OCI-LY3 (cell line): ENCODE measurements at regions not wholly inside any gene's neighbourhood (a gene's known extent, or its start where the extent isn't known, plus 50 kb on each side); places are given as distances from the start of the nearest gene placed in this dataset.

Experiments
- H2AFZ ChIP-seq: fragments of 200-600, 300-600 bp; shearing (Covaris generic); 2 replicates; pipeline ENCODE4 v1.6.0; 2014; ENCODE audit warnings: antibody characterized with exemption, low read depth, low read length
- H3K27ac ChIP-seq: fragments of 200-600, 300-600 bp; sonication (generic); 2 replicates; pipeline ENCODE4 v1.5.1; 2014; ENCODE audit warnings: mild to moderate bottlenecking, low read length, moderate library complexity, mixed read lengths
- H3K27me3 ChIP-seq: fragments of 200-600, 300-600 bp; sonication (generic); 2 replicates; pipeline ENCODE4 v1.6.1; 2014; ENCODE audit warnings: low read depth, low read length, mixed read lengths
- H3K36me3 ChIP-seq: fragments of 200-600, 300-600 bp; sonication (generic); replicated peaks from 2 replicates; pipeline ENCODE3; 2014; ENCODE audit warnings: low read depth, low read length, mixed read lengths
- H3K4me1 ChIP-seq: fragments of 300-600, 200-600 bp; sonication (generic); 2 replicates; pipeline ENCODE4 v1.6.1; 2014; ENCODE audit warnings: low read length, mixed read lengths
- H3K4me2 ChIP-seq: fragments of 200-600, 300-600 bp; sonication (generic); 2 replicates; pipeline ENCODE4 v1.6.1; 2014; ENCODE audit warnings: low read length, mixed read lengths
- H3K4me3 ChIP-seq: fragments of 300-600, 200-600 bp; sonication (generic); 2 replicates; pipeline ENCODE4 v1.5.1; 2014; ENCODE audit warnings: antibody characterized with exemption, mild to moderate bottlenecking, low read length, moderate library complexity
- H3K79me2 ChIP-seq: fragments of 300-600, 200-600 bp; shearing (Covaris generic); 2 replicates; pipeline ENCODE4 v1.6.1; 2014; ENCODE audit warnings: mild to moderate bottlenecking, low read length, mixed read lengths
- H3K9ac ChIP-seq: fragments of 300-600, 200-600 bp; shearing (Covaris generic); 2 replicates; pipeline ENCODE4 v1.6.0; 2014; ENCODE audit warnings: mild to moderate bottlenecking, low read length, moderate library complexity
- H3K9me3 ChIP-seq: fragments of 200-600, 300-600 bp; shearing (Covaris generic); 2 replicates; pipeline ENCODE4 v1.6.1; 2014; ENCODE audit warnings: low read length, mixed read lengths; ENCODE audit not compliant: insufficient read depth
- H4K20me1 ChIP-seq: fragments of 200-600, 300-600 bp; sonication (generic); 2 replicates; pipeline ENCODE4 v1.6.1; 2016; ENCODE audit warnings: low read length, mixed read lengths; ENCODE audit not compliant: insufficient read depth
- EZH2phosphoT487 ChIP-seq: fragments of 200-600 bp; shearing (Covaris generic); IDR thresholded peaks from 2 replicates; pipeline ENCODE4 v1.6.1; 2018; ENCODE audit warnings: antibody characterized with exemption, mixed run types, low read depth
- TF ChIP-seq, protein P1 (sequence below): fragments of 200-600, 300-600 bp; sonication (generic); IDR thresholded peaks from 2 replicates; pipeline ENCODE4 v1.5.1; 2014; ENCODE audit warnings: antibody characterized with exemption, low read length, low read depth

DNA sequence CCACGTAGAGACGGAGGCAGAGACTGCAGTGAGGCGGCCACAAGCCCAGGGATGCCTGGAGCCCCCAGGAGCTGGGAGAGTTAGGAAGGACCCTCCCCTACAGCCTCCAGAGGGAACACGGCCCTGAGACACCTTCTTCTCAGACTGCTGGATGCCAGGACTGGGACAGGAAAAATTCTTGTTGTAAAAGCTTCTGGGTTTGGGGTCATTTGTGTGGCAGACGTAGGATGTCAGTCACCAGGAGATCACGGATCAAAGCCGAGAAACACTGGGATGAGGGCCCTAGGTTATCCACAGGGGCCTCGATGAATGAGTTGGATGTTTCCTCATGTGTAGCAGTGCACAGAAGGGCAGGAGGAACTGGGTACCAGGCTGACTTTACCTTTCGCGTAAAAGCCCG, 163.7 kb downstream of the SHOX start:
- Histone ChIP-seq H3K4me1 (no peaks in the 10 kb centered on the region), H4K20me1 (no peaks in the 10 kb centered on the region), H3K36me3 (no peaks in the 10 kb centered on the region), H2AFZ (no peak overlapping the region), H3K9ac (no peak overlapping the region), H3K27ac (no peak overlapping the region), H3K79me2 (no peaks in the 10 kb centered on the region), H3K4me3 (no peak overlapping the region), H3K4me2 (no peak overlapping the region), H3K27me3 (no peaks in the 10 kb centered on the region), H3K9me3 (0 out of 2 replicates have a peak, but pooled peaks cover 2% of the 10 kb centered on the region)
- TF ChIP-seq EZH2phosphoT487, result no peak
- TF ChIP-seq, protein P1, sequence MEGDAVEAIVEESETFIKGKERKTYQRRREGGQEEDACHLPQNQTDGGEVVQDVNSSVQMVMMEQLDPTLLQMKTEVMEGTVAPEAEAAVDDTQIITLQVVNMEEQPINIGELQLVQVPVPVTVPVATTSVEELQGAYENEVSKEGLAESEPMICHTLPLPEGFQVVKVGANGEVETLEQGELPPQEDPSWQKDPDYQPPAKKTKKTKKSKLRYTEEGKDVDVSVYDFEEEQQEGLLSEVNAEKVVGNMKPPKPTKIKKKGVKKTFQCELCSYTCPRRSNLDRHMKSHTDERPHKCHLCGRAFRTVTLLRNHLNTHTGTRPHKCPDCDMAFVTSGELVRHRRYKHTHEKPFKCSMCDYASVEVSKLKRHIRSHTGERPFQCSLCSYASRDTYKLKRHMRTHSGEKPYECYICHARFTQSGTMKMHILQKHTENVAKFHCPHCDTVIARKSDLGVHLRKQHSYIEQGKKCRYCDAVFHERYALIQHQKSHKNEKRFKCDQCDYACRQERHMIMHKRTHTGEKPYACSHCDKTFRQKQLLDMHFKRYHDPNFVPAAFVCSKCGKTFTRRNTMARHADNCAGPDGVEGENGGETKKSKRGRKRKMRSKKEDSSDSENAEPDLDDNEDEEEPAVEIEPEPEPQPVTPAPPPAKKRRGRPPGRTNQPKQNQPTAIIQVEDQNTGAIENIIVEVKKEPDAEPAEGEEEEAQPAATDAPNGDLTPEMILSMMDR, result no peak

DNA sequence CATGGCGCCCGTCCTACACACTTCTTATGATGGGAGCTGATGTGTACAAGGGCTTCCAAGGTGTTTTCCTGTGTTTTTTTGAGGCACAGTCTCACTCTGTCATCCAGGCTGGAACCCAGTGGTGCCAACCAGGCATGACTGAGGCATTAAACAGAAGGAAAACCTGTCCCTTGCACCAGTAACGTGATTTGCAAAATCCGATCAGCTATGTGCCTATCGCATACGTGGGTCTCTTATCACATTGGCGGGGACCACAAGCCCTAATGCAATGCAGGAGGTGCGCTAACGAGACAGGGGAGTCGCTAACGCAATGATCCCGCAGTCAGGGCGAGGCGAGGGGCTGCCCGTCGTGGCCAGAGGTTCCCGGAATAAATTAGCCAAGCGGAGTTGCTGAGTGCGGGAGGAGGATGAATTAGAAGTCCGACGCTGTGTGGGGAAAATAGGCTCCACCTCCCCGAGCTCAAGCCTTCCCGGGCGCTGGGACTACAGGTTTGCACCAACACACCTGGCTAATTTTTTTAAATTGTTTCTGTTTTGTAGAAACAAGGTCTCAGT, 162.7 kb downstream of the SHOX start:
- no peak overlapping the region for H3K27ac ChIP-seq
- no peak overlapping the region for H2AFZ ChIP-seq
- H3K27me3 ChIP-seq, result no peaks in the 10 kb centered on the region

DNA sequence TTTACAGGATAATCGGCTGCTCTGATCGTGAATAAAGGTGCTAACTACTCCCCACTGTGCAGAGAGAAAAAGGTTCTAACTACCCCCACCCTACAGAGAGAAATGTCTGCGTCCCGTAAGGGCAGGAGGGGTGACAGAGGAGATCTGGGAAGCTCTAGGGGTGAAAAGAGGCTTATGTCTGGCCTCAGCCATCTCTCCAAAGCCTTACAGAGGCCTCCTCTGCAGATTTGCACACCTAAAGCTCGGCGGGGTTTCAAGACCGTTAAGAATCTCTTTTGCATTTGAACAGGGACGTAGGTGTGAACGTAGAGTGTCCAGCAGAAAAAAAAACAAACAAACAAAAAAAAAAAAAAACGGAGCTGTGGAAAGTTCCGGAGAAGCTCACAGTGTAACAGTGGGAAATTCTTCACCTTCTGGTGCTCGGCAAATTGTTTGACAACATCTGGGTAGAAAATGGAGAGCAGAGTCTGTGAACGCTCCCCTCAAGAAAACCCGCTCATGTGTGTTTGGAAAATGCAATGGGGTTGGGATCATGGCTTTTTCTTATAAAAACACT, 161.0 kb downstream of the SHOX start:
- no peaks in the 10 kb centered on the region for H3K27me3 ChIP-seq

More for the DNA sequence above, 162.7 kb downstream of the SHOX start:
- H3K79me2 ChIP-seq, result no peaks in the 10 kb centered on the region
- H3K4me1 ChIP-seq, result no peaks in the 10 kb centered on the region
- no peaks in the 10 kb centered on the region for H4K20me1 ChIP-seq
- TF ChIP-seq, protein P1, result no peak
- H3K4me3 ChIP-seq, result no peak overlapping the region
- no peaks in the 10 kb centered on the region for H3K36me3 ChIP-seq
- H3K9me3 ChIP-seq, result 0 out of 2 replicates have a peak, but pooled peaks cover 2% of the 10 kb centered on the region
- H3K9ac ChIP-seq, result no peak overlapping the region
- H3K4me2 ChIP-seq, result no peak overlapping the region

DNA sequence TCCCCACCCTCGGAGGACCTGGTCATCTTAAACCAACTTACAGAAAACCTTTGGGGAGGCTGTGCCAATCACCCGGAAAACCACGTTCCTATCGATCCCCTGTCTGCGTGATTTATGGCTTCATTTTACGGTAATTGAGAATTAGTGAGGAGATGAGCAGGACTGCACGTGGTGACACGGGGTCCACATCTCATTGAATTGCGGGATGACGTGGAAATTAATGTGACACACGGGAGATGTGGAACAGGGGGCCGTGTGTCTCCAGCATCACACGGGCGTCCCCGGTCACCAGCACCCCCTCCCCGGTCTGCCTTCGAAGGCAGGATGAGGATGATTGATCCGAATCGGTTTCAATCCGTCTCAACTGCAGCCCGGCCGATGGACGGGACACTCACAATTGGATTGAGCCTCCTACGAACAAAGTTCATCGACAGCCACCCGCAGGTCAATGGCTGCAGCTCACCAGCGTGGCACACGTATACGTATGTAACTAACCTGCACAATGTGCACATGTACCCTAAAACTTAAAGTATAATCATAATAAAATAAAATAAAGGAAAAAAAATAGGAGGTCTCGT, 160.3 kb downstream of the SHOX start:
- Histone ChIP-seq H3K36me3 (no peaks in the 10 kb centered on the region), H3K4me2 (no peak overlapping the region), H3K79me2 (no peaks in the 10 kb centered on the region), H3K9ac (no peak overlapping the region), H4K20me1 (no peaks in the 10 kb centered on the region), H3K9me3 (0 out of 2 replicates have a peak, but pooled peaks cover 2% of the 10 kb centered on the region), H3K27me3 (no peaks in the 10 kb centered on the region), H3K4me1 (no peaks in the 10 kb centered on the region), H2AFZ (no peak overlapping the region), H3K27ac (no peak overlapping the region), H3K4me3 (no peak overlapping the region)
- TF ChIP-seq EZH2phosphoT487, result no peak
- TF ChIP-seq, protein P1, result no peak

More for the DNA sequence above, 161.0 kb downstream of the SHOX start:
- H3K36me3 ChIP-seq, result no peaks in the 10 kb centered on the region
- H3K4me1 ChIP-seq, result no peaks in the 10 kb centered on the region
- H4K20me1 ChIP-seq, result no peaks in the 10 kb centered on the region
- no peak overlapping the region for H3K27ac ChIP-seq
- TF ChIP-seq, protein P1, result no peak
- TF ChIP-seq EZH2phosphoT487, result no peak
- H3K79me2 ChIP-seq, result no peaks in the 10 kb centered on the region
- H3K4me3 ChIP-seq, result no peak overlapping the region
- no peak overlapping the region for H3K4me2 ChIP-seq
- H2AFZ ChIP-seq, result no peak overlapping the region
- H3K9ac ChIP-seq, result no peak overlapping the region
- 0 out of 2 replicates have a peak, but pooled peaks cover 2% of the 10 kb centered on the region for H3K9me3 ChIP-seq
